CD4-positive, alpha-beta T cell treated with Interleukin-4 for 1 hour (primary cell): ENCODE measurements at regions not wholly inside any gene's neighbourhood (a gene's known extent, or its start where the extent isn't known, plus 50 kb on each side); places are given as distances from the start of the nearest gene placed in this dataset.

Source experiments
- DNase-seq, 2 donors: peaks; one replicate each; pipeline ENCODE4 v3.0.0-alpha.2; 2020 to 2022

DNA sequence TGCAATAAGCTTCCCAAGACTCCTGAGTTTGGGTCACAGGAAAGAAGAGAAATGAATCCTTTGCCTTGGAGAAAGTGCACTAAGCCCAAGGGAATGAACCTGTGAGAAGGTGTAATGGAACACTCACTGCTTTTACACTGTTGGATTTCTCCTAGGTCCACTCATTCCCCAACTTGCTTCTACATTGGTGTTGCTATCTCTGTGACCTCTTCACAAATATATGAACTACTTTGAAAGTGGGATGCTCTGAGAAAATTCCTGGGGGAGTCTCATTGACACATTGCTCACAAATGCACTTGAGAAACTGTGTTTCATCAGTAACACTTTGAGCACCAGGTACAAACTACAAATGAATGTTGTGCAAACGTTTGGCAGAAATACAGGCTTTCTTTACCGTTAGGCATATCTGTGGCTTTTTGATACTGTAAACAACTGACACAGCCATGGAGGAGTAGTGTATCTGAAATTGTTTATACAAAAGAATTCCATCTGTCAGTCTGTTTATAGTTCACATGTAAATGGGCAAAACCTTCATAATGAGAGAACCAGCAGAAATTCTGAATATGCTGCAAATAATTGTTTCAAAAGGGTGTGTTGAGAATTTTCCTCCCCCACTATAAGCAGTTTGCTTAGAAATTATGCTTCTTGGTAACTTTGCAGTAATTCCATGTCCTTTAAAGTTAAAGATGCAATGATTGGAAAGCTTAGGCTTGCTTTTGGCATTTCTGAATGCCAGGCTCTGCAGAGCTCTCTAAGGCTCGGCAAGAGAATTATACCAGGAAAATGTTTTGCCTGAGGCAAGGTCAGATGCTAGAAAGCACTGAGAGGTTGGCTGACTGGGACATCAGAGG lies 348.5 kb upstream of the DDHD1 start:
- DNase-seq: no peak

- DNase-seq: no peak
Observed at GRCh38 chr14:53500191-53500590, 347.1 kb upstream of the DDHD1 start.

DNA sequence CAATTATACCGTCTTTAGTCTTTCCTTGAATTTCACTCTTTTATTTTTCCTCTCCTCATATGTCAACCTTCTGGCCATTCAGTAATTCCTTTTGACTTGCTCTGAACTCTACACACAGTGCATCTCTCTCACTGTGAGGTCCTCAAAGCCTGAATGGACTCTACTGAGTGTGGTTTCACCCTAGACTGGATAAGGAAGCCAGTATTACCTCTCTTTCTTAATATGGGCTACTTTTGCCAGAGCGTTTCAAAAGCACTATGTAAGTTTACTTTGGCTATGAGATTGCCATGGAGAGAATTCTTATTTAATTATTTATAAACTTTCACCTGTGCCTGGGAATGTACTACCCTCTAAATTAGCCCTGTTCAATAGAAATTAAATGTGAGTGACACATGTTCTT lies 343.5 kb upstream of the DDHD1 start:
- no peak for DNase-seq

GRCh38 chr14:53495846-53496343 lies 342.8 kb upstream of the DDHD1 start:
- no peak for DNase-seq

DNA sequence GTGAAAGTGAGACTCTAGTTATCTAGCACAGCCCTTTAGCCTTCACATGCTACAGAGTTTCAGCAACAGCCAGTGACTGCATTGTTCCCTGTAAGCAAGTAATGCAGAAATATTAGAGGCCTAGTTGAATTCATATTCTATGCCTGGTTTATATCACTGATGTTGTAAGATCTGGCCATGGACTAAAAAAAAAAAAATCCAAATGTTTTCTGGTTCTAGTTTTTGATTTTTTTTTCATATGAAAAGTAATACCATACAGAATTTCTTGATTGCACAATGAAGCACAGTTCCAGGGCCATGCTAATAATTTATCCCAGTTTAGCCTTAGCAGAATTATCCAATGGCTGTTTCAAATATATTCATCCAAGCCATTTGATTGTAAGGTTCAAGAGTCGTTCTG lies 341.5 kb upstream of the DDHD1 start:
- no peak for DNase-seq

DNA sequence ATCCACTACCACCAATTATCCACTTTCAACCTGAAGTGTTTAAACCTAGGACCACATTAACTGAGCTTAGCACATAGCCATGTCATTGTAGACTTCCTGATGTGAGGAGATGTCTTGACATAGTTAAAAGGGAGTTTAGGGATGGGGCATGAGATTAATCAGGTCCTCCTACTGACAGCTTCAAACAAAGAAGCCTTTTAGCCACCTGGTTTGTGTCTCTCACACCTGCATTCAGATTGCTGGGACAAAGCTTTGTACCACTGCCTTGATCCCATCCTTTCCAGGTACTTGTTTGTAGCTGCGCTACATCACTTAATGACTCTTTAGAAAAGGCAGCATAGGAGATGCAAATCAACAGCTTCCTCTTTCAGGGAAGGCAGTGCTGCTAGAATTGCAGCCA lies 340.7 kb upstream of the DDHD1 start:
- DNase-seq: no peak

DNA sequence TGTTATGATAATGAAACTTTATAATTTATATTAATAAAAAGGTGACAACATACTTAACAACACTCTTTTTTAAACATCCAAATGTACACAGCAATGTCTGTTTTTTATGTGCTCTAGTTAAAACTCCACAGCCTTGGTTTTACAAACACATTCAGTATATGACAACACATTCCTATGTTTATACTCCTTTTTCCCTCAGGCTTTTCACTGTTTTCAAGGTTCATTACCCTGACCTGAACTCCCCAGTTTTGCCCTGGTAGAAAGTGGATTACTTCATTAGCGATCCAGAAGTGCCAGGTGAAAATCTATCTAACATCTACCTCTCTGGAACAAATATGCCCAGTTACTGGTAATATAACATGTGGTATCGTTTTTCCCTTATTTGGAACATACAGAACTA lies 340.2 kb upstream of the DDHD1 start:
- DNase-seq: no peak

GRCh38 chr14:53491884-53492277 lies 338.8 kb upstream of the DDHD1 start:
- no peak for DNase-seq

DNA sequence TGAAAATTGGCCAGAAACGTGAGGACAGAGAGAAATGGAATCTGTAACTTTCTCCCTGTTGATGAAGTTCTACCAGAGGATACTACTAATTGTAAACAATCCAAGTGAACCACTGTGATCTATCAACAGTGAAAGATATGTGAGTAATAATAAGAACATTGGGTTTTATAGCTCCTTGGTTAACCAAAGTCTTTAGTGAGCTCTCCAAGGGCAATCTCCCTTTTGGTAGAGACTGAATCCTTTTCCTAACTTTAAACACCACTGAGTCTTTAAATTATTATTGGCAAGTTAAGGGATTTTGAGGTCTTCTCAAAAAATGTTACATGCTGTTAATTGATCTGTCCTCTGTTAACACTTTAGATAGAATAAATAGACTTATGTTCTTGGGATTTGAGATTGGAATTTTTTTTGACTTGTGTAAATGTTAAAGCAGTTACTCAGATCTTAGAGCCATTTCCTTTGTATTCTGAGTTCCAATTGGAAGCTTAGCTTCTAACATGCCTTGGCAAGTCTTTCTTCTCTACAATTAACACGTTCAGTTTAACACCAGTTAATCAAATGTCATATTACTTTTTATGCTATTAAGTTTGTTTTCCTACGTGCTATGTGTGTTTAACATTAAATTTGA lies 338.2 kb upstream of the DDHD1 start:
- no peak for DNase-seq

DNA sequence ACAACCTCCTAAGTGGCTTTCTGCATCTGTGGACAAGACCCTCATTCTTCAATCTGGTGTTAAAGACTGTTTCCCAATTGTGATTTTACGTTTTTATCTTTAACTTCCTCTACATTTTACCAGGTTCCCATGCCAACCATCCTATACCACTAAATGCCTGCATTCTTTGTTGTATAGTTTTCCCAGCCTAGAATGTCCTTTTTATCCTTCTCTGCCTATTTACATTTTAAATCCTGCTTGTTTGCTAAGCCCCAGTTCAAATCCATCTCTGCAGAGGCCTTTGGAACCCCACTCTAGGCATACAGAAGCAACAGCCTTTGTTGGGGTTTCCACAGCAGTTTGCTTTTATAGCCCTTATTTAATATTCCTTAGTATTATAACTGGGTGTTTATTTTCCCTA lies 325.1 kb upstream of the DDHD1 start:
- DNase-seq: no peak

- DNase-seq: no peak
Observed at GRCh38 chr14:53473480-53473879, 320.4 kb upstream of the DDHD1 start.

GRCh38 chr14:53472306-53472705 lies 319.2 kb upstream of the DDHD1 start:
- no peak for DNase-seq

GRCh38 chr14:53470351-53471043 lies 317.4 kb upstream of the DDHD1 start:
- DNase-seq: no peak

DNA sequence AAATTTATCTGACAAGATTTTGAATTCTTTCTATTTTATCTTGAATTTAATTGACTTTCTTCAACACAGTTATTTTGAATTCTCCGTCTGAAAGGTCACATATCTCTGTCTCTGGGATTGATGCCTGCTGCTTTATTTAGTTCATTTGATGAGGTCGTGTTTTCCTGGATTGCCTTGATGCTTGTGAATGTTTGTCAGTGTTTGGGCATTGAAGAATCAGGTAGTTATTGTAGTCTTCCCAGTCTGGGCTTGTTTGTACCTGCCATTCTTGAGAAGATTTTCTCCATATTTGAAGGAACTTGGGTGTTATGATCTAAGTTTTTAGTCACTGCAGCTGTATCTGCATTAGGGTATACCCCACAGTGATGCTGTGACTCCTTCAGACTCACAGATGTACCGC lies 315.8 kb upstream of the DDHD1 start:
- no peak for DNase-seq

GRCh38 chr14:53464376-53464775 lies 311.3 kb upstream of the DDHD1 start:
- DNase-seq: no peak

- DNase-seq: no peak
Observed at GRCh38 chr14:53462931-53463778, 310.0 kb upstream of the DDHD1 start.

GRCh38 chr14:53461858-53462257 lies 308.7 kb upstream of the DDHD1 start:
- no peak for DNase-seq

GRCh38 chr14:53460544-53460943 lies 307.4 kb upstream of the DDHD1 start:
- DNase-seq: no peak

DNA sequence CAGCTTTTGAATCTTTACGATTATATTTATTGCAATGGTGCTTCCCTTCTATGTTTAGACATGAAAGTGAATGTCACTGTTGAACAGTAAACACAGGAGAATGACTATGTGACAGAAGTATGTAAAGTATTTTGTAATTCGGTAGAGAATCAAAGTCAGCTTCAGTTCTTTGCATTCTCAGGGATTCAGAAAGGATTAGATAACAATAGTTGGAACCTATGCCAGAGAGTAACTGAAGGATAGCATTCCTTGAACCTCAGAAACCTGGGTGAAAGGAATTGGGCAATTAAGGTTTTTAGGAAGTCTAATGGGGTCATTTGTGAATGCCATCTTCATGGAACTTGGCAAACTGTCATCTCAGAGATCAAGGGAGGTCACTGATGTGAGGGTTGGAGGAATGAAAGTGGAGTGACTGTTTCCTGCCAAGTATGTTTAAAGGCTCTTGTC lies 305.3 kb upstream of the DDHD1 start:
- DNase-seq: no peak

GRCh38 chr14:53456931-53457330 lies 303.8 kb upstream of the DDHD1 start:
- no peak for DNase-seq

GRCh38 chr14:53452005-53452673 lies 299.0 kb upstream of the DDHD1 start:
- no peak for DNase-seq

DNA sequence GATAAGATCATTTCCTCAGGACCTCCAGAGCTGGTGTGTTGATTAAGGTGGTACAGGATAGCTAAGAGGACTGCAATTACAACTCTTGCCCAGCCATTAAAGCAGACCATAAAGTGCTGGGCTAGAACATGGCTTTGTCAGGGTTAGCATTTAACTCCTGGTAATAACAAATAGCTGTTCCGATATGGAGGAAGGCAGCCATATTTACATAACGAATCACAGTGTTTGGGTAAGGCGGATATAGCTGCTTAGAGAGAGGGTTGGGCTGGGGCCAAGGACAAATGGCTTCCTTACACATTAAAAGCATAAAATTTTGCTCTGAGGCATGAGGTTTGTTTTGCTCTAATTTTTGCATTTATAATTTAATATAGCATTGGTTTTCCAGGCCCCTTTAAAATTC lies 297.7 kb upstream of the DDHD1 start:
- no peak for DNase-seq
